GM12891 (cell line): ENCODE measurements at regions not wholly inside any gene's neighbourhood (a gene's known extent, or its start where the extent isn't known, plus 50 kb on each side); places are given as distances from the start of the nearest gene placed in this dataset.

Source experiments
- PAX5 ChIP-seq: IDR thresholded peaks from 2 replicates; pipeline ENCODE4 v1.6.1; 2011; ENCODE audit warnings: low read length, moderate library complexity, mild to moderate bottlenecking; ENCODE audit not compliant: insufficient read depth, severe bottlenecking
- POLR2A ChIP-seq: IDR thresholded peaks from 2 replicates; pipeline ENCODE4 v1.6.1; 2011; ENCODE audit warnings: low read depth, low read length, control low read depth
- POLR2AphosphoS5 ChIP-seq: IDR thresholded peaks from 2 replicates; pipeline ENCODE4 v1.6.1; 2011; ENCODE audit warnings: low read depth, low read length, control low read depth
- POU2F2 ChIP-seq: IDR thresholded peaks from 2 replicates; pipeline ENCODE4 v1.6.1; 2011; ENCODE audit warnings: low read depth, mild to moderate bottlenecking, control low read depth, low read length, moderate library complexity
- SPI1 ChIP-seq: IDR thresholded peaks from 2 replicates; pipeline ENCODE4 v1.6.1; 2011; ENCODE audit warnings: low read depth, low read length, control low read depth
- TAF1 ChIP-seq: IDR thresholded peaks from 2 replicates; pipeline ENCODE4 v1.6.1; 2011; ENCODE audit warnings: low read depth, low read length, control low read depth

DNA sequence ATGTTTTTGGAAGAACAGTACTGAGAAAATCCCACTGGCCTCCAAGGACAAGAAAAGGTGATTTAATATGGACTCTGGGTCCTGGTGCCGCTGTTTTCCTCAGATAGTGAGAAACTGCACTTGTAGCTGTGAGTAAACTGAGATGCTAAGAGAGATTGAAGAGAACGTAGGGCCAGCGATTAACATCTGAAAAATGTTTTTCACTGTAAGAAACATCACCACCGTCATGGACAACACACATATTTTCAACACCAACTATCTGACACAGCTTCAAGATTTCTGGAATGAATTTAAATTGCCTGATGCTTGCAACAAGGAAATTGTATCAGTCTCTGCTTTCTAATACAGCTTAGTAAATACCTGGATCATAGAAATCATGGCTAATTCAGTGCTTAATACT lies 158.2 kb upstream of the SMIM31 start:
- TF ChIP-seq POLR2A: no peak
- TF ChIP-seq TAF1: no peak
- TF ChIP-seq POLR2AphosphoS5: no peak
- TF ChIP-seq POU2F2: no peak
- no peak for TF ChIP-seq SPI1
- no peak for TF ChIP-seq PAX5
